DOHH2 (cell line): ENCODE measurements at regions not wholly inside any gene's neighbourhood (a gene's known extent, or its start where the extent isn't known, plus 50 kb on each side); places are given as distances from the start of the nearest gene placed in this dataset.

Source experiments
- CTCF ChIP-seq: fragments of 200-600 bp; sonication (generic); IDR thresholded peaks from one replicate; pipeline ENCODE4 v1.5.1; 2014; ENCODE audit warnings: antibody characterized with exemption, mild to moderate bottlenecking, low read depth, low read length; ENCODE audit not compliant: poor library complexity, severe bottlenecking
- EZH2phosphoT487 ChIP-seq: fragments of 200-600 bp; sonication (generic); IDR thresholded peaks from 2 replicates; pipeline ENCODE4 v1.6.1; 2017; ENCODE audit warnings: borderline replicate concordance, mild to moderate bottlenecking, antibody characterized with exemption, low read length, moderate library complexity, mixed read lengths

GRCh38 chr18:73952296-73952946 lies 195.2 kb downstream of the FBXO15 start:
- TF ChIP-seq CTCF, result no peak
- no peak for TF ChIP-seq EZH2phosphoT487
